Non-pigmented ciliary epithelial cell (primary cell): ENCODE measurements at regions not wholly inside any gene's neighbourhood (a gene's known extent, or its start where the extent isn't known, plus 50 kb on each side); places are given as distances from the start of the nearest gene placed in this dataset.
A peak's percentile ranks its signal among the peaks of the same experiment; 100 is the strongest.

Source experiments
- DNase-seq: peaks from one replicate; pipeline ENCODE4 v3.0.0-alpha.2; 2010; ENCODE audit warnings: low read depth

- no peak for DNase-seq
Observed at GRCh38 chr3:117519776-117520175, 810.2 kb downstream of the TUSC7 start.

DNA sequence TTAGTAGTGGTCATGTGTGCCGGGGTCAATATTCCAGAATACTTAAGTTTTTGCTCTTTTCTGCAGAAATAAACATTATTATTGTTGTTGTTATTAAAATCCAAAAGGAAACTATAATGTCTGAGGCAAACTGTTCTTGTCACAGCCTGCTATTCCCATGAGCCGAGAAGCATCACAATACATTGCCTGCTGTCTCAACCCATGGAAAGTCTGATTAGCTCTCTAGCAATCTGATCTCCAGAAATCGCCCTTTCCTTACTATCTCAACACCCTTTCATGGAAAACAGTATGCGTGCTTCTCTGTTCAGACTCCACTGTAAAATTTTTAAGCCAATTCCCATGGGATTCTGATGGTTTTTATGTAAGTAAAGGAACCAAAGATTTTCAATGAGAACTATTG lies 811.0 kb downstream of the TUSC7 start:
- no peak for DNase-seq

DNA sequence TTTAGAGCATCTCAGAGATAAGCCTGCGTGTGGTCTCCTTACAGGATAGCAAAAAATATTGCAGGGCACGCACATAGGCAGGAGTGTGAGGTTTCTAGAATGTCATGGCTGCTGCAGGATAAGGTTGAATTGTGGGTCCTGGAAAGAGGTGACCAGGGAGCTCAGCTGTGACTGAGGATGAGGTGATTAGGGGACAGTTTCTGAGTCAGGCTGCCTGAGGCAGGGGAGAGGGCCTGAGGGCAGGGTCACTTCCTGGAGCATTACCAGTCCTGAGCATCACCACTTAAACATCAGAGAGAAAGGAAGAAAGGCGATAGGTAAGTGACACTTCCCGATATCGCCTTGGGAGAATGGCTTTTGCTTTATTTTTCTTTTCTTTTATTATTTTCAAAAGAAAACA lies 813.8 kb downstream of the TUSC7 start:
- DNase-seq, result no peak

GRCh38 chr3:117524890-117525289 lies 815.3 kb downstream of the TUSC7 start:
- peak; percentile 45 for DNase-seq

DNA sequence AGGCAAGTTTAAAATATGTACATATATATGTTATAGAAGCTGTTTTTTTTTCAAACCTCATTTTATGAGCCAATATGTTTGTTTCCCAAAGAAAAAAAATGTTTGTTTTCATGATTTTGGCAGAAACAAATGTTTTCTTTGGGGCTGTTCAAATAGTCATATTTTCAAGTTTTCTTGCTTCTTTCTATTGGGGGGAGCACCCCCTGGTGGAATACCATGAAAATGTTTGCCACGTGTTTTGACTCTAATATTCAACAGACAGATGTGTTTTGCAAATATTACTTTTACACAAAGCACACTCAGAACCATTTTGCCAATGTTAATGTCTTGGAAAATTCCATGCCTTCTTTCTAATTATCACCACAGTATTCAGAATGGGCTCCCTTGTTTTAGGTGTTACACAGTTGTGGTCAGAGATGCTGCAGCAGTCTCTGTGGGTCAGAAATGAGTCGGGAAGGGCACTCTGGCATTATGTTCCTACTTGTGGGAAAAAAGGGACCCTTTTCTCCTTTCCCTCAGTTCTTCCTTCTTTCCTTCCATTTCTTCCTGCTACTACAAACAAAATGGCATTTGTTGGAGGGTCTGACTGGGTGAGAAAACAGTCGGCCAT lies 817.0 kb downstream of the TUSC7 start:
- no peak for DNase-seq

DNA sequence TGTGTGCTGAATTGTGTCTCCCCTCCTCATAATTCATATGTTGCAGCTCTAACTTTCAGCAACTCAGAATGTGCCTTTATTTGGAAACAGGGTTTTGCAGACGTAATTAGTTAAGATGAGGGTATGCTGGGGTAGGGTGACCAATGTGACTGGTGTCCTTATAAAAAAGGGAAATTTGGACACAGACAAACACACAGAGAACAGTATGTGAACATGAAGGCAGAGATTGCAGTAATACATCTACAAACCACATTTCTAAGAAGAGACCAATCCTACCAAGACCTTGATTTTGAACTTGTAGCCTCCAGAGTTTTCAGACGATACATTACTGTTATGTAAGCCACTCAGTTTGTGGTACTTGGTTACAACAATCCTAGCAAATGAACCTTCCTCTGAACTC lies 817.8 kb downstream of the TUSC7 start:
- DNase-seq, result no peak

DNA sequence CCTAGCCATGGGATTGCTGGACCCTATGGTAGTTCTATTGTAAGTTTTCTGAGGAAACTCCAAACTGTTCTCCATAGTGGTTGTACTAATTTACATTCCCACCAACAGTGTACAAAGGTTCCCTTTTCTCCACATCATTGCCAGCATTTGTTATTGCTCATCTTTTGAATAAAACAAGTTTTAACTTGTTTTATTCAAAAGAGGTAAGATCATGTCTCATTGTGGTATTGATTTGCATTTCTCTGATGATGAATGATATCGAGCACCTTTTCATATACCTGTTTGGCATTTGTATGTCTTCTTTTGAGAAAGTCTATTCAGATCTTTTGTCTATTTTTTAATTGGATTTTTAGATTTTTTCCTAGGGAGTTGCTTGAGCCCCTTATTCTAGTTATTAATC lies 819.1 kb downstream of the TUSC7 start:
- no peak for DNase-seq

GRCh38 chr3:117531078-117531767 lies 821.6 kb downstream of the TUSC7 start:
- DNase-seq, result no peak

DNA sequence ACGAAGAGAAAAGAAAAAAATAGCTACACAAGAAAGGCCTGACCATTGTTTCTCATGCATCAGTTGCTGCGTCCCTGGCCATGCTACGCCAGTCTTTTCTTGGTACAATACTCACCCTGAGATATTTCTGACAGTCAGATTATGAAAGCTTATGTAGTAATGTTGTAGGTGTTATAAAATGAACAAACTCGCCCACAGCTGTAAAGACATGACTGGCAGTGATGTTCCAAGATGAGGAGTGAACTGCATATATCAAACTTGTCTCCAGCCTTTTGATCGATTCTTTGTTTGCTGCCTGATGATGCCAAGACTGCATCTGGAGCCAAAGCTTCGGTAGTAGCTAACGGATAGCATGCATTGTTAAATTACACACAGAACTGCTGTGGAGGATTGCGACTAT lies 822.7 kb downstream of the TUSC7 start:
- no peak for DNase-seq

GRCh38 chr3:117534138-117534537 lies 824.6 kb downstream of the TUSC7 start:
- no peak for DNase-seq

GRCh38 chr3:117536006-117536405 lies 826.4 kb downstream of the TUSC7 start:
- no peak for DNase-seq

DNA sequence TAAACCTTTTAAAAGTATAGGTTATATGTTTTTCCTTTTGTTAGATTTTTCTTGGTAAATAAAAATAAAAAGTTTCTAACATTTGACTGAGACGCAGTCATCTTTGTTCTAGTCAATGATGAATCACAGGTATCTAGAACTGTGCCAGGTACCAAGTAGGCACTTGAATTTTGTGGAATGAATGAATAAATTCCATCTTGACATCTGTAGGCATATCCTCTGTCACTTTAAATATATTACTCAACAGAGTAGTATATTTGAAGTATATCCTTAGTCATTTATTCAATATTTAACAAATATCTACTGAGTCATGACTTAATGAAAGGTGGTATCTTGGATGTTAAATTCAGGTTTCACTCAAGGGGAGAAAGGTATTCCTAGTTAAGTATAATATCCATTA lies 828.4 kb downstream of the TUSC7 start:
- DNase-seq, result no peak

- no peak for DNase-seq
Observed at GRCh38 chr3:117539729-117540128, 830.1 kb downstream of the TUSC7 start.

GRCh38 chr3:117540597-117540996 lies 831.0 kb downstream of the TUSC7 start:
- no peak for DNase-seq

DNA sequence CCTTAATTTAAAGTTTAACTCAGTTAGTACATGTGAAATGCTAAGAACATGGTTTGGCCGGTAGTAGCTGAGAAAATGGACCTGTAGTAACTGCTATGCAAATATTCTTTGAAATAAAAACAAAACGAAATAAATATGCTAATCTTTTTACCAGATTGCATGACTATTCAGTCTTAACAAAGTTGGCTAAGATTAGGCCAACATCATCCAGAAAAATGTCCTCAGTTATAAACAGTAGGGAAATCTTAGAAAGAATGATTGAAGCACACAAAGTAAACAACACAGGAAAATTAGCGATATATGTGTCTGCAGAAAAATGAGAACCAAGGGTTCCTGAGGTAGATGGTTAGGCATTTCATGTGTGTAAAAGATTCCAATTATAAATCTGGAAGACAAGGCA lies 832.1 kb downstream of the TUSC7 start:
- DNase-seq, result no peak

DNA sequence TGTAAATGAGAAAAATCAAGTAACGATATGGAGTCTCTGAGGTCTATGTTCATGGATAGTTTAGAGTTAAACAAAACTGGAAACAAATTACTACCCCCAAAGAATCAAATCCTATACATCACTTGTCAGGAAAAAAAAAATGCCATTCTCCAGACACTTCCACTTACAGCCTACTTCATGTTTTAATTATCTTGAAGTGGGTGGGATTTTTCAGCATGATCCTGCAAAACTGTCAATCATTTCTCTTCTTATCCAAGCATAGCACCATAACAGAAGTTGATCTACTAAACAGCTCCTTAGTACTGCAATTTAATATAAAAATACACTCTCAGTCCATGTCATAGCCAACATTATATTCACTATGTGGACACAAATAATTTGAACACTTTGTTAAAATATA lies 833.9 kb downstream of the TUSC7 start:
- no peak for DNase-seq

- DNase-seq, result no peak
Observed at GRCh38 chr3:117545484-117545883, 835.9 kb downstream of the TUSC7 start.

DNA sequence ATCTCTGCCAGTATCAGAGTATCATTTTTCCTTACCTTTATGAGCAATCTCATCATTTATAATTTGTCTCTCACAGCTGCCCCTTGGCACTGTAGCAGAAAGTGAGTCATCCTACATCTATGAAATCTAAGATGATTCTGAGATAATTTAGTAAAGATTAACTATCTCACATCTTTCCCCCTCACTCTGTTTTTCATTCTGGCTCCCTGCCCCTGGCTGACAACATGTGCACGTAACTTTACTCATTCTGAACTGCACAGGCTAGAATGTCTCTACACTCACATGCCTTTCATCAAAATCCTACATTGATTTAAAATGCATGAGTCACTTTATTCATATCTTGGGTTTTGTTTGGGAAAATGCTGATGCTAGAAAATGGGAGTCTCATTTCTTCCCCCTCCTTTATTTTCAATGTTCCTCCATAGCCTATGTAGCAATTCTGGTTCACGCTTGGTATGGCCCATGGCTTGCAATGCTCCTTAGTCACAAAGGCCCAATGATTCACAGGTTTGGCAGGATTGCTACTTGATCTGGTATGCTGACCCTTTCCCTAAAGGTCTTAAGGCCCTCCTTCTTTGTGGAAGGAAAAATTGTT lies 838.5 kb downstream of the TUSC7 start:
- DNase-seq, result peak; percentile 30

DNA sequence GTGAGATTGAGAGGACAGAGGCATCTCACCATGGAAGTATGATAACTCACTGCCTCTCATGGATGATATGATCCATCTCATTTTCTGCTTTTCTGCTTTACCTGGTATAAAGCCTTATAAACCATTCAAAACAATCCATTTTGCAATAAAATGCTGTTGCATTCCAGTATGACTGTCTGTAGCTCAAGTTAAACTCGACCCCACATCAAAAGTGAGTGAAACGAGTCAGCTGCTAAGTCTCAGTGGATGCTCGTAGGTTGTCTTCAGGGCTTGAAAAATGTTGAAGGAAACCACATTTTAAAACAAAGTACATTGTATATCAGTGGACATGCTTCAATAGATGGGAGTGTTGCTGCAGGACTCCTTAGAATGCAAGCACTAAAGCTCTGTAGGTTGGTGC lies 839.0 kb downstream of the TUSC7 start:
- DNase-seq, result no peak

- no peak for DNase-seq
Observed at GRCh38 chr3:117549716-117550115, 840.1 kb downstream of the TUSC7 start.

GRCh38 chr3:117550766-117551165 lies 841.2 kb downstream of the TUSC7 start:
- DNase-seq, result no peak

DNA sequence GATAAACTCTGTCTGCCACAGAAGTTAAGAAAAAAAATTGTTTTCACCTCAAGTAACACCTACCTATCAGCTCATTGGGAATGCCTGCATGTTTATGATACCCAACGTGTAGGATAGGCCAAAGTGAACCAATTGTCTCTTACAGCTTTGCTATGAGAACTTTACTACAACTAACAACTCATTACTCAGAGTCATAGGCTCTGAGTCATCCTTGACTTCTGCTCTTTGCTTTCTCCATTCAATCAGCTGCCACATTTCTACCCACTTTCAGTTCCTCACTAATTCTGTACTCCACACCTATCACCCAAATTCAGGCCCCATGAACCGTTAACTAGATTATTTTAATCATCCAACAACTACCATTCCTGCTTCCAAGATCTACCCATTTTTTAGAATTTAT lies 843.9 kb downstream of the TUSC7 start:
- DNase-seq, result no peak

DNA sequence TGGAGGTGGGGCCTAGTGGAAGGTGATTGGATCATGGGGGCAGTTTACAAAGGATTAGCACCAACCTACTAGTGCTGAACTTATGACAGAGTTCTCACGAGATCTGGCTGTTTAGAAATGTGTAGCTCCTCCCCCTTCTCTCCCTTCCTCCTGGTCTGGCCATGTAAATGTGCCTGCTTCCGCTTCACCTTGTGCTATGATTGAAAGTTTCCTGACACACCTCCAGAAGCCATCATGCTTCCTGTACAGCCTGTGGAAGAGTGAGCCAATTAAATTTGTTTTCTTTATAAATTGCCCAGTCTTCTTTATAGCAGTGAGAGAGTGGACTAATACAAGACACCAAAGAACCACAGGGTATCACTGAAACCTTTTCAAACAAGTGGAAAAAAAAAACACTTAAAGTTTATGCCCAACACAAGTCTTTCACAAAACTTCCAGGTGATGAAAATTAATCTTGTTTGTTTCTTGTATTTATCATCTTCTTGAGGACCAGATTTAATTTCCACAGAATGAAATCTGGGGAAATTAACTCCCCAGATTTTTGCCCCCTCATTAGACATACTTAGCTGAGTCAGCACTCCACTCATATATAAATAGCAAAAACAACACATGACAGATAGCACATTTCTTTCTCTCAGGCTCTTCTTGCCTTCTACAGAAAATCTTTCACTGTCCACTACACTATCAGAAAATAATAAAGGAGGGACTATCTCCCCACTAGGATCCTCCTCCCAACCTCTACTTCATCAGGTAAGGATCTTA lies 847.2 kb downstream of the TUSC7 start:
- DNase-seq, result no peak
